Osteoblast (primary cell): ENCODE measurements at regions not wholly inside any gene's neighbourhood (a gene's known extent, or its start where the extent isn't known, plus 50 kb on each side); places are given as distances from the start of the nearest gene placed in this dataset.

ENCODE experiments used
- DNase-seq: peaks from one replicate; pipeline ENCODE4 v3.0.0; 2011; ENCODE audit warnings: low spot score, mixed read lengths; ENCODE audit not compliant: insufficient read length; ENCODE audit errors: missing footprints
- H2AFZ ChIP-seq: 2 replicates; pipeline ENCODE4 v1.6.0; 2011; ENCODE audit warnings: mild to moderate bottlenecking, low read length
- H3K27ac ChIP-seq: 2 replicates; pipeline ENCODE4 v1.5.1; 2011; ENCODE audit warnings: mild to moderate bottlenecking, low read depth, low read length, moderate library complexity
- H3K27me3 ChIP-seq: 2 replicates; pipeline ENCODE4 v1.6.0; 2012; ENCODE audit warnings: mild to moderate bottlenecking, control low read depth, inconsistent platforms, low read length, moderate library complexity; ENCODE audit not compliant: insufficient read depth
- H3K36me3 ChIP-seq: 2 replicates; pipeline ENCODE4 v1.5.1; 2011; ENCODE audit warnings: mild to moderate bottlenecking, low read length, control low read depth, moderate library complexity; ENCODE audit not compliant: insufficient read depth
- H3K4me1 ChIP-seq: 2 replicates; pipeline ENCODE4 v1.5.1; 2011; ENCODE audit warnings: mild to moderate bottlenecking, low read length, control low read depth, moderate library complexity; ENCODE audit not compliant: insufficient read depth
- H3K4me2 ChIP-seq: 2 replicates; pipeline ENCODE4 v1.6.0; 2011; ENCODE audit warnings: mild to moderate bottlenecking, low read length; ENCODE audit not compliant: insufficient read depth
- H3K4me3 ChIP-seq: fragments of 200-600 bp; sonication (generic); 3 replicates; pipeline ENCODE4 v1.5.1; 2012; ENCODE audit warnings: mild to moderate bottlenecking, low read length, inconsistent platforms; ENCODE audit not compliant: insufficient read depth
- H3K79me2 ChIP-seq: 2 replicates; pipeline ENCODE4 v1.6.0; 2012; ENCODE audit warnings: mild to moderate bottlenecking, low read length, control low read depth, inconsistent platforms; ENCODE audit not compliant: insufficient read depth
- H3K9me3 ChIP-seq: 2 replicates; pipeline ENCODE4 v1.5.1; 2011; ENCODE audit warnings: low read depth, low read length, control low read depth
- H4K20me1 ChIP-seq: 2 replicates; pipeline ENCODE4 v1.6.0; 2012; ENCODE audit warnings: mild to moderate bottlenecking, low read length, control low read depth; ENCODE audit not compliant: insufficient read depth
- CTCF ChIP-seq: IDR thresholded peaks from 2 replicates; pipeline ENCODE4 v1.5.1; 2011; ENCODE audit warnings: mild to moderate bottlenecking, low read depth, low read length, moderate library complexity; ENCODE audit errors: extremely low read depth

- Histone ChIP-seq H3K4me2 (no peak overlapping the region), H3K79me2 (no peaks in the 10 kb centered on the region), H3K4me3 (no peak overlapping the region), H3K9me3 (no peaks in the 10 kb centered on the region), H3K27me3 (no peaks in the 10 kb centered on the region), H2AFZ (no peak overlapping the region), H3K36me3 (no peaks in the 10 kb centered on the region), H4K20me1 (no peaks in the 10 kb centered on the region), H3K4me1 (no peaks in the 10 kb centered on the region), H3K27ac (no peak overlapping the region)
- no peak for TF ChIP-seq CTCF
- no peak for DNase-seq
These were observed 166.6 kb upstream of the NFIB start for GRCh38 chr9:14480526-14480925.

- no peak for DNase-seq
- Histone ChIP-seq H3K4me1 (no peaks in the 10 kb centered on the region), H3K27ac (no peak overlapping the region), H3K4me3 (no peak overlapping the region), H2AFZ (no peak overlapping the region), H3K9me3 (no peaks in the 10 kb centered on the region), H3K27me3 (peaks cover under 1% of the 10 kb centered on the region), H4K20me1 (no peaks in the 10 kb centered on the region), H3K36me3 (no peaks in the 10 kb centered on the region), H3K4me2 (no peak overlapping the region), H3K79me2 (no peaks in the 10 kb centered on the region)
- TF ChIP-seq CTCF = no peak
These were observed 165.2 kb upstream of the NFIB start for GRCh38 chr9:14479163-14479560.

- H3K4me2 ChIP-seq = no peak overlapping the region
- no peaks in the 10 kb centered on the region for H4K20me1 ChIP-seq
- H3K4me1 ChIP-seq = no peaks in the 10 kb centered on the region
- H3K36me3 ChIP-seq = no peaks in the 10 kb centered on the region
- TF ChIP-seq CTCF = no peak
- H3K79me2 ChIP-seq = no peaks in the 10 kb centered on the region
- no peak overlapping the region for H3K4me3 ChIP-seq
- H2AFZ ChIP-seq = no peak overlapping the region
- peaks cover 7% of the 10 kb centered on the region for H3K27me3 ChIP-seq
- H3K9me3 ChIP-seq = no peaks in the 10 kb centered on the region
- DNase-seq = no peak
- no peak overlapping the region for H3K27ac ChIP-seq
These were observed 164.5 kb upstream of the NFIB start for GRCh38 chr9:14478175-14479162.

- no peak overlapping the region for H3K27ac ChIP-seq
- H3K9me3 ChIP-seq = no peaks in the 10 kb centered on the region
- H3K4me3 ChIP-seq = no peak overlapping the region
- H3K79me2 ChIP-seq = no peaks in the 10 kb centered on the region
- H3K36me3 ChIP-seq = no peaks in the 10 kb centered on the region
- no peak overlapping the region for H2AFZ ChIP-seq
- no peak overlapping the region for H3K4me2 ChIP-seq
- H3K27me3 ChIP-seq = peaks cover 34% of the 10 kb centered on the region
- DNase-seq = no peak
- no peaks in the 10 kb centered on the region for H3K4me1 ChIP-seq
- H4K20me1 ChIP-seq = no peaks in the 10 kb centered on the region
- no peak for TF ChIP-seq CTCF
These were observed 157.1 kb upstream of the NFIB start for GRCh38 chr9:14471041-14471440.
